Activated naive CD4-positive, alpha-beta T cell treated with anti-CD3 and anti-CD28 coated beads for 36 hours (primary cell): ENCODE measurements at regions not wholly inside any gene's neighbourhood (a gene's known extent, or its start where the extent isn't known, plus 50 kb on each side); places are given as distances from the start of the nearest gene placed in this dataset.

Experiments used
- CTCF ChIA-PET: fragments of 350-600 bp; sonication (Branson Sonifier 250); formaldehyde crosslinking; loops from one replicate; lab custom pipeline; 2021; ENCODE audit warnings: antibody characterized with exemption; lab: Charles Lee
- DNase-seq: peaks from one replicate; pipeline ENCODE4 v3.0.0-alpha.2; 2020
- H3K27ac Mint-ChIP-seq: one replicate; pipeline ENCODE4 v1.8.0; 2021; ENCODE audit warnings: mild to moderate bottlenecking, mixed read lengths
- H3K27me3 Mint-ChIP-seq: one replicate; pipeline ENCODE4 v1.8.0; 2021; ENCODE audit warnings: low read depth, mixed read lengths
- H3K36me3 Mint-ChIP-seq: one replicate; pipeline ENCODE4 v1.8.0; 2021; ENCODE audit warnings: low read depth, mixed read lengths
- H3K4me1 Mint-ChIP-seq: one replicate; pipeline ENCODE4 v1.8.0; 2021; ENCODE audit warnings: low read depth, mixed read lengths
- H3K4me3 Mint-ChIP-seq: one replicate; pipeline ENCODE4 v1.8.0; 2021; ENCODE audit warnings: mild to moderate bottlenecking, moderate library complexity, mixed read lengths
- H3K9me3 Mint-ChIP-seq: one replicate; pipeline ENCODE4 v1.8.0; 2021; ENCODE audit warnings: mixed read lengths
- intact Hi-C: fragments of 100-400 bp; cut with micrococcal nuclease; formaldehyde crosslinking; loops from one replicate; pipeline ENCODE4 v1.15.1; 2023

DNA sequence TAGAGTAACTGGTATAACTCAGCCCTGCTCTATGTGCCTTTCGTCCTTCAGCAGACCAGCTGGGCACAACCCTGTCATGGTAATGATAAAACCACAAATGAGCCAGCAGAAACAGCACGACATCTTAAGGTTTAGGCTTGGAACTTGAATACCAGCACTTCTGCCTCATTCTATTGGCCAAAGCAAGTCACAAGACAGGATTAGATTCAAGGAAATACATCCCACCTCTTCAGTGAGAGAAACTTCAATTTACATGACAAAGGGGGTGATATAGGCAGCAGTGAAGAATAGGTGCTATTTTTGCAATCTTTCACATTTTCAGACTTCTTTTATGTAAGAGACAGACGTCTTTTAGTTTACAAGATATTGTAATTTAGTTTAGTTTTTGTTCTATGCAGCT is 69.8 kb upstream of the SLC35F1 start:
- Mint-ChIP-seq H3K4me1 (no peaks in the 10 kb centered on the region), H3K27me3 (peaks cover 2% of the 10 kb centered on the region), H3K27ac (no peak overlapping the region), H3K4me3 (no peak overlapping the region), H3K36me3 (no peaks in the 10 kb centered on the region), H3K9me3 (peaks cover 8% of the 10 kb centered on the region)
- DNase-seq: no peak
- intact Hi-C loops: no loop called here
- CTCF ChIA-PET: interaction anchor here (0.6 kb wide), 1 partner anchor 67 kb away, joined by 3 read pairs; no protein-coding TSS in a partner anchor

DNA sequence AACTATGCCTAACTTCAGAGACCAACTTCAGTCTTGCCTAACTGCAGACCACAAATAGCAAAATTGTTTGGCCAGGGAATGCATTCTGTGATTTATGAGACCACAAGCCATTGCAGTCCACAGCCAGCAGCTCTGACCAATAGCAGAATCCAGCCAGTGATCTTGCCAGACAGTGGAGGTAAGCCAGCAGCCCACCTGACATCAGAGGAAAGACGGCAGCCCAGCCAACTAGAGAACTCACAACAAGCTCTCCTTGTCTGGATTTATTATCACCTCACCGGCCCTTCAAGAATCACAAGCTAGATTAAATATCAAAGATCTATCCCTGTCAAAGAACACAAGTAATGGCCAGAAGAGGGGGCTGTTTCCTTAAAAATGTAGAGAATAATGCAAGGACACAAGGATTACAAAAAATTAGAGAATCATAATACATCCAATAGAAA is 66.5 kb upstream of the SLC35F1 start:
- no peak overlapping the region for H3K4me3 Mint-ChIP-seq
- peaks cover 2% of the 10 kb centered on the region for H3K27me3 Mint-ChIP-seq
- peaks cover 13% of the 10 kb centered on the region for H3K9me3 Mint-ChIP-seq
- intact Hi-C loops: no loop called here
- H3K36me3 Mint-ChIP-seq: no peaks in the 10 kb centered on the region
- no peak overlapping the region for H3K27ac Mint-ChIP-seq
- no peak for DNase-seq
- no peaks in the 10 kb centered on the region for H3K4me1 Mint-ChIP-seq
- CTCF ChIA-PET: interaction anchor here (0.9 kb wide), 1 partner anchor 16 kb away, joined by 3 read pairs; no protein-coding TSS in a partner anchor

- intact Hi-C loops: no loop called here
- Mint-ChIP-seq H3K4me3 (no peak overlapping the region), H3K9me3 (peaks cover 20% of the 10 kb centered on the region), H3K36me3 (no peaks in the 10 kb centered on the region), H3K27me3 (no peaks in the 10 kb centered on the region), H3K4me1 (no peaks in the 10 kb centered on the region), H3K27ac (no peak overlapping the region)
- CTCF ChIA-PET: no interaction called here
- DNase-seq: no peak
Observed at GRCh38 chr6:117847912-117848311, 59.2 kb upstream of the SLC35F1 start.

GRCh38 chr6:117849087-117849486 is 58.0 kb upstream of the SLC35F1 start:
- H3K27ac Mint-ChIP-seq: no peak overlapping the region

More at GRCh38 chr6:117849087-117849486, 58.0 kb upstream of the SLC35F1 start:
- Mint-ChIP-seq H3K36me3 (no peaks in the 10 kb centered on the region), H3K27me3 (no peaks in the 10 kb centered on the region), H3K4me1 (no peaks in the 10 kb centered on the region), H3K4me3 (no peak overlapping the region), H3K9me3 (peaks cover 20% of the 10 kb centered on the region)
- CTCF ChIA-PET: no interaction called here
- intact Hi-C loops: no loop called here
- DNase-seq: no peak
